ENCODE measurements at regions not wholly inside any gene's neighbourhood (a gene's known extent, or its start where the extent isn't known, plus 50 kb on each side); places are given as distances from the start of the nearest gene placed in this dataset.

GRCh38 chr4:175306436-175306835, 388.3 kb downstream of the ADAM29 start:
- intact Hi-C loops (cut with micrococcal nuclease; ENCODE audit: unreplicated experiment): no loop called here
- no TSS peak for BruUV-seq (replicated peaks)
- H3K27ac ChIP-seq (ENCODE audit: low read depth, low read length, poor library complexity, severe bottlenecking): no peak overlapping the region
- H3K27me3 ChIP-seq (replicated peaks; ENCODE audit: insufficient read depth, low read depth, low read length, poor library complexity): no peaks in the 10 kb centered on the region
- H3K4me3 ChIP-seq (ENCODE audit: low read depth, low read length, poor library complexity, severe bottlenecking): no peak overlapping the region
- TF ChIP-seq EZH2 (IDR thresholded peaks at IDR 0.05; ENCODE audit: borderline replicate concordance, low read depth, low read length, poor library complexity, severe bottlenecking): no peak
- TF ChIP-seq, protein P1, sequence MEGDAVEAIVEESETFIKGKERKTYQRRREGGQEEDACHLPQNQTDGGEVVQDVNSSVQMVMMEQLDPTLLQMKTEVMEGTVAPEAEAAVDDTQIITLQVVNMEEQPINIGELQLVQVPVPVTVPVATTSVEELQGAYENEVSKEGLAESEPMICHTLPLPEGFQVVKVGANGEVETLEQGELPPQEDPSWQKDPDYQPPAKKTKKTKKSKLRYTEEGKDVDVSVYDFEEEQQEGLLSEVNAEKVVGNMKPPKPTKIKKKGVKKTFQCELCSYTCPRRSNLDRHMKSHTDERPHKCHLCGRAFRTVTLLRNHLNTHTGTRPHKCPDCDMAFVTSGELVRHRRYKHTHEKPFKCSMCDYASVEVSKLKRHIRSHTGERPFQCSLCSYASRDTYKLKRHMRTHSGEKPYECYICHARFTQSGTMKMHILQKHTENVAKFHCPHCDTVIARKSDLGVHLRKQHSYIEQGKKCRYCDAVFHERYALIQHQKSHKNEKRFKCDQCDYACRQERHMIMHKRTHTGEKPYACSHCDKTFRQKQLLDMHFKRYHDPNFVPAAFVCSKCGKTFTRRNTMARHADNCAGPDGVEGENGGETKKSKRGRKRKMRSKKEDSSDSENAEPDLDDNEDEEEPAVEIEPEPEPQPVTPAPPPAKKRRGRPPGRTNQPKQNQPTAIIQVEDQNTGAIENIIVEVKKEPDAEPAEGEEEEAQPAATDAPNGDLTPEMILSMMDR (conservative IDR thresholded peaks at IDR 0.05; ENCODE audit: low read depth, low read length): no peak
- no peak for DNase-seq (ENCODE audit: low spot score)
- ChIA-PET POLR2A (ENCODE audit: low non-redundant PET) (no interaction called here), CTCF (no interaction called here)
- peaks cover 27% of the 10 kb centered on the region for H3K4me1 ChIP-seq (ENCODE audit: insufficient read depth, low read length, poor library complexity, severe bottlenecking)
- no peaks in the 10 kb centered on the region for H3K36me3 ChIP-seq (ENCODE audit: insufficient read depth, low read length, poor library complexity, severe bottlenecking)
- no peaks in the 10 kb centered on the region for H3K9me3 ChIP-seq (ENCODE audit: low read depth, low read length, poor library complexity, severe bottlenecking)

DNA sequence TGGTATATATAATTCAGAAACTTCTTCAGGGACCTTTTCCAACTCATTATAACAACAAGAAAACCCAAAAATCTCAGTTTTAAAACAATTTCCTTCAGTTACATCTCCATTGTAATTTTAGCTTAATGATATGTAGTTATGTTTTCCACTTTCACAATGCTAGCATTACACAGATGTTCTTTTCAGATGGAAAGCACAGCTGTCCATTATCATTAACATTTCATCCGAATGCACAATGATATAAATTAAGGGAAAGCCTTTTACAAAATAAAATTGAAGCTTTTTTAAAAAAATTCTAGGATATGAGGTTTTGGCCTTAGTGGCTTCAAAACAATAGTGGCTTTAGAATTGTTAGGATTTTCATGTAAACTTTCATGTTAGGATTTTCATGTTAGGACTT, 389.2 kb downstream of the ADAM29 start:
- CTCF ChIA-PET: no interaction called here

GRCh38 chr4:175308236-175308635, 390.1 kb downstream of the ADAM29 start:
- intact Hi-C loops (cut with micrococcal nuclease; ENCODE audit: unreplicated experiment): no loop called here
- H3K27ac ChIP-seq (ENCODE audit: low read depth, low read length, poor library complexity, severe bottlenecking): no peak overlapping the region
- H3K9me3 ChIP-seq (ENCODE audit: low read depth, low read length, poor library complexity, severe bottlenecking): no peaks in the 10 kb centered on the region
- BruUV-seq (replicated peaks): no TSS peak
- no peaks in the 10 kb centered on the region for H3K27me3 ChIP-seq (replicated peaks; ENCODE audit: insufficient read depth, low read depth, low read length, poor library complexity)
- TF ChIP-seq, protein P1 (conservative IDR thresholded peaks at IDR 0.05; ENCODE audit: low read depth, low read length): no peak
- TF ChIP-seq EZH2 (IDR thresholded peaks at IDR 0.05; ENCODE audit: borderline replicate concordance, low read depth, low read length, poor library complexity, severe bottlenecking): no peak
- peaks cover 27% of the 10 kb centered on the region for H3K4me1 ChIP-seq (ENCODE audit: insufficient read depth, low read length, poor library complexity, severe bottlenecking)
- CTCF ChIA-PET: no interaction called here
- H3K36me3 ChIP-seq (ENCODE audit: insufficient read depth, low read length, poor library complexity, severe bottlenecking): no peaks in the 10 kb centered on the region
- no peak for DNase-seq (ENCODE audit: low spot score)
- POLR2A ChIA-PET (ENCODE audit: low non-redundant PET): no interaction called here
- H3K4me3 ChIP-seq (ENCODE audit: low read depth, low read length, poor library complexity, severe bottlenecking): no peak overlapping the region

More for the DNA sequence above, 389.2 kb downstream of the ADAM29 start:
- Histone ChIP-seq H3K27ac (ENCODE audit: low read depth, low read length, poor library complexity, severe bottlenecking) (no peak overlapping the region), H3K27me3 (replicated peaks; ENCODE audit: insufficient read depth, low read depth, low read length, poor library complexity) (no peaks in the 10 kb centered on the region), H3K4me3 (ENCODE audit: low read depth, low read length, poor library complexity, severe bottlenecking) (no peak overlapping the region), H3K4me1 (ENCODE audit: insufficient read depth, low read length, poor library complexity, severe bottlenecking) (peaks cover 27% of the 10 kb centered on the region), H3K36me3 (ENCODE audit: insufficient read depth, low read length, poor library complexity, severe bottlenecking) (no peaks in the 10 kb centered on the region), H3K9me3 (ENCODE audit: low read depth, low read length, poor library complexity, severe bottlenecking) (no peaks in the 10 kb centered on the region)
- POLR2A ChIA-PET (ENCODE audit: low non-redundant PET): no interaction called here
- TF ChIP-seq, protein P1 (conservative IDR thresholded peaks at IDR 0.05; ENCODE audit: low read depth, low read length): no peak
- no peak for TF ChIP-seq EZH2 (IDR thresholded peaks at IDR 0.05; ENCODE audit: borderline replicate concordance, low read depth, low read length, poor library complexity, severe bottlenecking)
- no peak for DNase-seq (ENCODE audit: low spot score)
- intact Hi-C loops (cut with micrococcal nuclease; ENCODE audit: unreplicated experiment): no loop called here
- BruUV-seq (replicated peaks): no TSS peak
